SU-DHL-6 (cell line): ENCODE measurements at regions not wholly inside any gene's neighbourhood (a gene's known extent, or its start where the extent isn't known, plus 50 kb on each side); places are given as distances from the start of the nearest gene placed in this dataset.
"Not testable (repeated sequence)": the region's sequence is repeated elsewhere in the genome, so short reads cannot be mapped to it uniquely, and the experiment has no call there.

Source experiments
- H2AFZ ChIP-seq: fragments of 200-600 bp; sonication (generic); 2 replicates; pipeline ENCODE4 v1.6.1; 2014; ENCODE audit warnings: low read depth, mild to moderate bottlenecking, moderate library complexity, mixed read lengths, antibody characterized with exemption, low read length; ENCODE audit not compliant: severe bottlenecking
- H3F3A ChIP-seq: fragments of 200-600 bp; shearing (Covaris generic); 2 replicates; pipeline ENCODE4 v1.6.0; 2016; ENCODE audit warnings: antibody characterized with exemption, mild to moderate bottlenecking; ENCODE audit not compliant: insufficient read depth
- H3K27ac ChIP-seq: fragments of 200-600 bp; sonication (generic); 2 replicates; pipeline ENCODE4 v1.5.1; 2016; ENCODE audit warnings: low read depth, mild to moderate bottlenecking, low read length, moderate library complexity, mixed read lengths
- H3K27me3 ChIP-seq: fragments of 200-600 bp; sonication (generic), shearing (Covaris generic); 2 replicates; pipeline ENCODE4 v1.6.0; 2014; ENCODE audit warnings: mild to moderate bottlenecking, low read length
- H3K36me3 ChIP-seq: fragments of 200-600 bp; sonication (generic); 2 replicates; pipeline ENCODE4 v1.6.1; 2014; ENCODE audit warnings: mild to moderate bottlenecking, low read length, mixed read lengths
- H3K4me2 ChIP-seq: fragments of 300-600, 200-600 bp; shearing (Covaris generic), sonication (generic); 2 replicates; pipeline ENCODE4 v1.6.0; 2014; ENCODE audit warnings: low read length, low read depth, mild to moderate bottlenecking; ENCODE audit not compliant: poor library complexity, severe bottlenecking
- H3K4me3 ChIP-seq: fragments of 200-600 bp; sonication (generic); 2 replicates; pipeline ENCODE4 v1.5.1; 2014; ENCODE audit warnings: antibody characterized with exemption, low read length, mild to moderate bottlenecking, mixed read lengths; ENCODE audit not compliant: insufficient read depth, poor library complexity, severe bottlenecking
- H3K79me2 ChIP-seq: fragments of 200-600 bp; sonication (generic); 2 replicates; pipeline ENCODE4 v1.6.1; 2014; ENCODE audit warnings: mild to moderate bottlenecking, low read length, moderate library complexity; ENCODE audit not compliant: insufficient read depth
- H3K9ac ChIP-seq: fragments of 200-600 bp; sonication (generic); 2 replicates; pipeline ENCODE4 v1.7.0; 2014; ENCODE audit warnings: mild to moderate bottlenecking, low read length
- H3K9me2 ChIP-seq: fragments of 200-600 bp; sonication (generic); replicated peaks from 2 replicates; pipeline ENCODE4 v1.6.1; 2014; ENCODE audit warnings: low read length; ENCODE audit not compliant: insufficient read depth
- H3K9me3 ChIP-seq: fragments of 200-600 bp; sonication (generic); 2 replicates; pipeline ENCODE4 v1.6.1; 2014; ENCODE audit warnings: low read length, mixed read lengths; ENCODE audit not compliant: insufficient read depth
- H4K20me1 ChIP-seq: fragments of 200-600 bp; sonication (generic); 2 replicates; pipeline ENCODE4 v1.6.1; 2014; ENCODE audit warnings: low read depth, mild to moderate bottlenecking, antibody characterized with exemption, low read length, moderate library complexity, mixed read lengths
- CTCF ChIP-seq: fragments of 200-600 bp; sonication (generic); IDR thresholded peaks from one replicate; pipeline ENCODE4 v1.5.1; 2017; ENCODE audit warnings: antibody characterized with exemption, mild to moderate bottlenecking, low read length, moderate library complexity; ENCODE audit not compliant: insufficient read depth, poor library complexity, severe bottlenecking
- EZH2phosphoT487 ChIP-seq: fragments of 200-600 bp; sonication (generic), shearing (Covaris generic); conservative IDR thresholded peaks from 2 replicates; pipeline ENCODE4 v1.6.1; 2018; ENCODE audit warnings: mild to moderate bottlenecking, antibody characterized with exemption, low read length, moderate library complexity, mixed read lengths

GRCh38 chr7:66558201-66558641 lies 70.5 kb upstream of the KCTD7 start:
- Histone ChIP-seq H3K27me3 (no peaks in the 10 kb centered on the region), H3K9ac (no peak overlapping the region), H2AFZ (no peak overlapping the region), H3K4me2 (no peak overlapping the region), H3K36me3 (peaks cover 8% of the 10 kb centered on the region; the same call in 1 of the 2 replicates), H3F3A (peaks cover 6% of the 10 kb centered on the region; the same call in 1 of the 2 replicates), H3K79me2 (peaks cover 53% of the 10 kb centered on the region), H3K27ac (no peak overlapping the region), H4K20me1 (no peaks in the 10 kb centered on the region; the same call in 1 of the 2 replicates), H3K9me2 (no peaks in the 10 kb centered on the region), H3K9me3 (no peaks in the 10 kb centered on the region), H3K4me3 (no peak overlapping the region)
- no peak for TF ChIP-seq CTCF
- TF ChIP-seq EZH2phosphoT487: no peak

GRCh38 chr7:66558660-66559465 lies 69.8 kb upstream of the KCTD7 start:
- peaks cover 59% of the 10 kb centered on the region for H3K79me2 ChIP-seq
- no peaks in the 10 kb centered on the region; the same call in 1 of the 2 replicates for H4K20me1 ChIP-seq
- H3K9me2 ChIP-seq: no peaks in the 10 kb centered on the region
- no peak overlapping the region for H3K27ac ChIP-seq
- H3K27me3 ChIP-seq: no peaks in the 10 kb centered on the region
- H3K4me3 ChIP-seq: no peak overlapping the region
- H3K9me3 ChIP-seq: no peaks in the 10 kb centered on the region
- H3K36me3 ChIP-seq: peaks cover 3% of the 10 kb centered on the region; the same call in 1 of the 2 replicates
- TF ChIP-seq CTCF (no peak), EZH2phosphoT487 (no peak)
- H3F3A ChIP-seq: peaks cover 6% of the 10 kb centered on the region; the same call in 1 of the 2 replicates
- H2AFZ ChIP-seq: no peak overlapping the region
- no peak overlapping the region for H3K4me2 ChIP-seq
- no peak overlapping the region for H3K9ac ChIP-seq

GRCh38 chr7:66564045-66564444 lies 64.6 kb upstream of the KCTD7 start:
- Histone ChIP-seq H3K27me3 (no peaks in the 10 kb centered on the region), H3K9me2 (no peaks in the 10 kb centered on the region), H3K9ac (no peak overlapping the region), H2AFZ (no peak overlapping the region), H4K20me1 (no peaks in the 10 kb centered on the region), H3K4me3 (no peak overlapping the region), H3F3A (peaks cover 8% of the 10 kb centered on the region; the same call in 1 of the 2 replicates), H3K27ac (no peak overlapping the region), H3K9me3 (no peaks in the 10 kb centered on the region), H3K4me2 (no peak overlapping the region), H3K79me2 (peaks cover 82% of the 10 kb centered on the region), H3K36me3 (peaks cover 15% of the 10 kb centered on the region)
- no peak for TF ChIP-seq CTCF
- no peak for TF ChIP-seq EZH2phosphoT487

- not testable (repeated sequence) for H4K20me1 ChIP-seq, H3K9ac ChIP-seq, H2AFZ ChIP-seq, H3F3A ChIP-seq, H3K27ac ChIP-seq, H3K4me3 ChIP-seq, H3K9me3 ChIP-seq, H3K27me3 ChIP-seq, H3K9me2 ChIP-seq, H3K4me2 ChIP-seq
- peaks cover 73% of the 10 kb centered on the region for H3K79me2 ChIP-seq
- H3K36me3 ChIP-seq: peaks cover 32% of the 10 kb centered on the region
These were observed 58.5 kb upstream of the KCTD7 start for GRCh38 chr7:66570179-66570578.
